MCF 10A (cell line): ENCODE measurements at regions not wholly inside any gene's neighbourhood (a gene's known extent, or its start where the extent isn't known, plus 50 kb on each side); places are given as distances from the start of the nearest gene placed in this dataset.
"Not testable (repeated sequence)": the region's sequence is repeated elsewhere in the genome, so short reads cannot be mapped to it uniquely, and the experiment has no call there.

Source experiments
- BruUV-seq: library from RNA; stranded (reverse); fragments of 400-500 nt; replicated peaks from 2 replicates; lab custom pipeline; 2021; lab: Mats Ljungman, UMichigan
- CTCF ChIA-PET: fragments of 300-600 bp; sonication (Branson Sonifier 250); formaldehyde crosslinking; extraction: SDS; loops from one replicate; lab custom pipeline; 2021; ENCODE audit warnings: antibody characterized with exemption, inconsistent platforms; lab: Yijun Ruan, JAX
- POLR2A ChIA-PET: fragments of 300-600, 350-650 bp; sonication (Branson Sonifier 250); formaldehyde crosslinking; extraction: SDS; loops from one replicate; lab custom pipeline; 2020; ENCODE audit warnings: antibody characterized with exemption, inconsistent platforms; lab: Yijun Ruan, JAX
- DNase-seq: peaks from one replicate; pipeline ENCODE4 v3.0.0-alpha.2; 2018; ENCODE audit not compliant: unreplicated experiment
- H3K27ac Mint-ChIP-seq: one replicate; pipeline ENCODE4 v1.8.0; 2022; ENCODE audit warnings: mild to moderate bottlenecking, low read depth, mixed read lengths; ENCODE audit not compliant: unreplicated experiment
- H3K27me3 Mint-ChIP-seq: one replicate; pipeline ENCODE4 v1.8.0; 2022; ENCODE audit warnings: mixed read lengths; ENCODE audit not compliant: insufficient read depth, unreplicated experiment
- H3K36me3 Mint-ChIP-seq: one replicate; pipeline ENCODE4 v1.8.0; 2022; ENCODE audit warnings: mild to moderate bottlenecking, moderate library complexity, mixed read lengths; ENCODE audit not compliant: insufficient read depth, unreplicated experiment
- H3K4me1 Mint-ChIP-seq: one replicate; pipeline ENCODE4 v1.8.0; 2022; ENCODE audit warnings: mixed read lengths; ENCODE audit not compliant: insufficient read depth, unreplicated experiment
- H3K4me3 Mint-ChIP-seq: one replicate; pipeline ENCODE4 v1.8.0; 2022; ENCODE audit warnings: mild to moderate bottlenecking, moderate library complexity, mixed read lengths; ENCODE audit not compliant: unreplicated experiment
- H3K9me3 Mint-ChIP-seq: one replicate; pipeline ENCODE4 v1.8.0; 2022; ENCODE audit warnings: mixed read lengths; ENCODE audit not compliant: unreplicated experiment
- intact Hi-C: fragments of 100-400 bp; cut with micrococcal nuclease; formaldehyde crosslinking; loops from 2 replicates; pipeline ENCODE4 v1.14.1; 2022
- TF ChIP-seq, protein P1 (sequence below): fragments of 200-600 bp; IDR thresholded peaks from one replicate; pipeline ENCODE4 v1.8.0; 2022; ENCODE audit warnings: antibody characterized with exemption, mild to moderate bottlenecking; ENCODE audit not compliant: unreplicated experiment

DNA sequence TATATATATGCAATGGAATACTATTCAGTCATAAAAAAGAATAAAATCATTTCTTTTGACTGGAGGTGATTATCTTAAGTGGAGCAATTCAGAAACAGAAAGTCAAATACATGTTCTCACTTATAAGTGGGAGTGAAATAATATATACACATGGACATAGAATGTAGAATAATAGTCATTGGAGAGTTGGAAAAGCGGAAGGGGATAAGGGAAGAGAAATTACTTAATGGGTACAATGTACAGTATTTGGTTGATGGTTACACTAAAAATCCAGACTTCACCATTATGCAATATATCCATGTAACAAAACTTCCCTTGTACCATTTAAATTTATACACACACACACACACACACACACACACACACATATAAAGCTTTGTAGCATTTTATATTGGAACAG lies 84.3 kb downstream of the RAP2B start:
- Mint-ChIP-seq H3K4me3 (no peak overlapping the region), H3K36me3 (no peaks in the 10 kb centered on the region), H3K9me3 (no peaks in the 10 kb centered on the region), H3K27ac (no peak overlapping the region), H3K4me1 (peaks cover 18% of the 10 kb centered on the region), H3K27me3 (no peaks in the 10 kb centered on the region)
- no TSS peak for BruUV-seq
- no peak for DNase-seq
- intact Hi-C loops = no loop called here
- ChIA-PET POLR2A (interaction anchor here (2.6 kb wide), 1 partner anchor 85 kb away, joined by 11 read pairs; no protein-coding TSS in a partner anchor), CTCF (no interaction called here)
- TF ChIP-seq, protein P1, sequence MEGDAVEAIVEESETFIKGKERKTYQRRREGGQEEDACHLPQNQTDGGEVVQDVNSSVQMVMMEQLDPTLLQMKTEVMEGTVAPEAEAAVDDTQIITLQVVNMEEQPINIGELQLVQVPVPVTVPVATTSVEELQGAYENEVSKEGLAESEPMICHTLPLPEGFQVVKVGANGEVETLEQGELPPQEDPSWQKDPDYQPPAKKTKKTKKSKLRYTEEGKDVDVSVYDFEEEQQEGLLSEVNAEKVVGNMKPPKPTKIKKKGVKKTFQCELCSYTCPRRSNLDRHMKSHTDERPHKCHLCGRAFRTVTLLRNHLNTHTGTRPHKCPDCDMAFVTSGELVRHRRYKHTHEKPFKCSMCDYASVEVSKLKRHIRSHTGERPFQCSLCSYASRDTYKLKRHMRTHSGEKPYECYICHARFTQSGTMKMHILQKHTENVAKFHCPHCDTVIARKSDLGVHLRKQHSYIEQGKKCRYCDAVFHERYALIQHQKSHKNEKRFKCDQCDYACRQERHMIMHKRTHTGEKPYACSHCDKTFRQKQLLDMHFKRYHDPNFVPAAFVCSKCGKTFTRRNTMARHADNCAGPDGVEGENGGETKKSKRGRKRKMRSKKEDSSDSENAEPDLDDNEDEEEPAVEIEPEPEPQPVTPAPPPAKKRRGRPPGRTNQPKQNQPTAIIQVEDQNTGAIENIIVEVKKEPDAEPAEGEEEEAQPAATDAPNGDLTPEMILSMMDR = no peak

DNA sequence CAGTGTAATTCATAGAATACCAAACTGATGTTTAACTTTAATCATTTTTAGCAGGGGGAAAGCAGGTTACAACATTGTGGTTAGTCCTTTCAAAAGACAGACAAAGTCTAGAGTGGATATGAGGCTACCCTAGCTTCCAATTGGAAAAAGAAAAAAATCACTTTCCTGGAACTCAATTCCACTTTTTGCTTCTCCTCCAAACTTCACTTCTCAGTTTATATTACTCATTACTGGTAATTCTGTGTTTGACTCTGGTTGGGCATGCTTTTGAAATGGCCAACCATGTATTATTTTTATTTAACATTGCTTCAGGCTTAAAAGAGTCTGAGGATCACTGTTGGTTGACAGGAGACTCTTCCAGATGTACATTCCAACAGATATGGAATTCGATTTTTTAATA lies 84.8 kb downstream of the RAP2B start:
- Mint-ChIP-seq H3K9me3 (no peaks in the 10 kb centered on the region), H3K36me3 (no peaks in the 10 kb centered on the region), H3K4me1 (peaks cover 18% of the 10 kb centered on the region), H3K27me3 (no peaks in the 10 kb centered on the region), H3K4me3 (no peak overlapping the region), H3K27ac (no peak overlapping the region)
- intact Hi-C loops = no loop called here
- ChIA-PET POLR2A (interaction anchor here (2.6 kb wide), 1 partner anchor 86 kb away, joined by 11 read pairs; no protein-coding TSS in a partner anchor), CTCF (no interaction called here)
- TF ChIP-seq, protein P1 = no peak
- peak; percentile 13 for DNase-seq
- BruUV-seq = no TSS peak

DNA sequence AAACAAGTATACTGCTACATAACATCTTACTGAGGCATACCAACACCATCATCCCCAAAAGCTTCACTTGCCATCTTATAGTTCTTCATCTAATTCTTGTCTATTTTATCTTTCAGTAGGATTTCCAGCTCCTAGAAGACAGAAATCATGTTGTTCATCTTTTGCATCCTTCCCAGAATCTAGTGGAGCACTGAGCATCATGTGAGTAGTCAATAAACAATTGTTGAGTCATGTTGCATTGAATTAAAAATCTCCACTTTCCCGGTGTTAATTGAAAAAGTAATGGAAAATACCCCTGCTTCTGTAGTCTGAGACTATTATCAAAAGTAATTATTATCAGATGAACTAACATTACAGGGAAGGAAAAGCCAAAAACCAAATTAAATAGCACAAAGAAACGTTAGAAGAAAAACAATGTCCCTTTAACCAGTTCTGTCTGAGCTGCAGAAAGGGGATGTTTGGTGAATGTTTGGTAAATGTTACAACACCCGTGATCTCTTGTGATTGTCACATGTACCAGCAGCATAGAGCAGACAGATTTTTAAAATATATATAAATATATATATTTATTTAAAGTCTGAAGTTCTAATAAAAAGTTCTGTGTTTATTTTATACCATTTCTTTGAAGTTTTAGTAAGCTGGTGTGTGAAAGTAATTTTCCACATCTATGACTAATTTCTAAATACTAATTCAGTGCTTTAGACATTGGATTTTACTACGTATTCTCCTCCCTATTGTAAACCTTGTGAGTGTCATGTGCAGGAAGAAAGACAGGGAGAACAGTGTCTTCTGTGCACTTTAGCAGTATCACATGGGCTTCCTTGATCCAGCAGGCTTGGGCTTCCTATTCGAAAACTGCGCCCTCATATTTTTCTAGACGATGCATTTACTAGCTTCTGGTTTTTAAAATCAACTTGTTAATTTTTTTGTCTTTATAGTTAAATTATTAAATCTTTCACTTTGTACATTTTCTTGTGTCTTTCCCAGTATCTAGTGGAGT lies 85.6 kb downstream of the RAP2B start:
- Mint-ChIP-seq H3K9me3 (no peaks in the 10 kb centered on the region), H3K4me1 (peaks cover 18% of the 10 kb centered on the region), H3K27ac (no peak overlapping the region), H3K4me3 (no peak overlapping the region), H3K36me3 (no peaks in the 10 kb centered on the region), H3K27me3 (no peaks in the 10 kb centered on the region)
- BruUV-seq = no TSS peak
- intact Hi-C loops = no loop called here
- TF ChIP-seq, protein P1 = no peak
- ChIA-PET CTCF (no interaction called here), POLR2A (interaction anchor here (2.6 kb wide), 1 partner anchor 87 kb away, joined by 11 read pairs; no protein-coding TSS in a partner anchor)
- no peak for DNase-seq

DNA sequence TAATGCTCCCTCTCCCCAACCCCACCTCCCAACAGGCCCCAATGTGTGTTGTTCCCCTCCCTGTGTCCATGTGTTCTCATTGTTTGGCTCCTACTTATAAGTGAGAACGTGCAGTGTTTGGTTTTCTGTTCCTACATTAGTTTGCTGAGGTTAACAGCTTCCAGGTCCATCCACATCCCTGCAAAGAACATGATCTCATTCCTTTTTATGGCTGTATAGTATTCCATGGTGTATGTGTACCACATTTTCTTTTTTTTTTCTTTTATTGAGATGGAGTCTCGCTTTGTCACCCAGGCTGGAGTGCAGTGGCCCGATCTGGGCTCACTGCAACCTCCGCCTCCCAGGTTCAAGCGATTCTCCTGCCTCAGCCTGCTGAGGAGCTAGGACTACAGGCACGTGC lies 86.8 kb downstream of the RAP2B start:
- intact Hi-C loops, BruUV-seq, H3K36me3 Mint-ChIP-seq, H3K4me3 Mint-ChIP-seq, DNase-seq, H3K27ac Mint-ChIP-seq, CTCF ChIA-PET, H3K9me3 Mint-ChIP-seq, H3K27me3 Mint-ChIP-seq: not testable (repeated sequence)
- H3K4me1 Mint-ChIP-seq = peaks cover 18% of the 10 kb centered on the region
- POLR2A ChIA-PET = interaction anchor here (0.5 to 2.6 kb wide), 2 partner anchors 84 to 88 kb away, joined by 3 to 11 read pairs; no protein-coding TSS in a partner anchor
